Left colon (tissue), 2 donors: ENCODE measurements at regions not wholly inside any gene's neighbourhood (a gene's known extent, or its start where the extent isn't known, plus 50 kb on each side); places are given as distances from the start of the nearest gene placed in this dataset.
A peak's percentile ranks its signal among the peaks of the same experiment; 100 is the strongest.

Source experiments
- ATAC-seq: fragments of 200-7000 bp; cut with Tn5 transposase; one replicate; pipeline ENCODE4 v1.9.1; 2020; ENCODE audit warnings: mild to moderate bottlenecking, moderate library complexity
- DNase-seq, 2 donors: peaks; one replicate each; pipeline ENCODE4 v3.0.0-alpha.2; 2020
- intact Hi-C, 2 donors: fragments of 100-400 bp; cut with DNase I in 1 of 2; cut with micrococcal nuclease in 1 of 2; formaldehyde crosslinking; loops; one replicate each; pipeline versions ENCODE4 v1.11.2 to v1.14.0; 2022; cut with DNase I, micrococcal nuclease
- donor health status: DM: no; HTN: no; CAD: no.
- donor health status: DM: yes; HTN: yes; CAD: no.

DNA sequence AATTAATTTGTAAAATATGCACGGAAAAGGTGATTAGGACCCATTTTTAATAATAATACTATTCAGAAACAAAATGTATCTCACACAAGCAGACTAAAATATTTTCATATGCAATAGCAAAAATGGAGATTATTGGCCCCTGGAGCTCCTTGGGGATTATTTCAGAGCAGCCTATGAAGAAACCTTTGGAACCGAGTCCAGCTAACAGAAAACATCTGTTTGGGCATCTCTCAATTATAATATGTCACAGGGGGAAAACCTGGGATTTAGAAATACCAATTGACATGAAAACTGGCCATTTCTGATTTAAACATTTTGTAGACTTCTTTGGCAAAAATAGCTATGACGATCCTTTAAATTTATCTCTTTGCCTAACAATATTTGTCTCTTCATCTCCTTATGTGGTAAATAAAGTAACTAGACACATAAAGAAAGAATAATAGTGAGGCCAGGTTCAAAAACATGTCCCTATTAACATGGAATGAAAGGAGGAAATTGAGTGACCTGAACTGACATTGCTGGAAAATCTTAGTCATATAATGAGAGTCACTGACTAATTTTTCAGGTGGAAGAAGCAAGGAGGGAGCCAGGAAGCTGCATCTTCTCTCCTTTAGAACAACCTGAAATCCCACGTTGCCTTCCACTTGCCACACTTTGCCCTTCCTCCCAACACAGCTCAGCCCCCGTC is 199.0 kb downstream of the SOD2 start:
- ATAC-seq (no peak), DNase-seq (no peak)
- intact Hi-C loops = no loop called here

DNA sequence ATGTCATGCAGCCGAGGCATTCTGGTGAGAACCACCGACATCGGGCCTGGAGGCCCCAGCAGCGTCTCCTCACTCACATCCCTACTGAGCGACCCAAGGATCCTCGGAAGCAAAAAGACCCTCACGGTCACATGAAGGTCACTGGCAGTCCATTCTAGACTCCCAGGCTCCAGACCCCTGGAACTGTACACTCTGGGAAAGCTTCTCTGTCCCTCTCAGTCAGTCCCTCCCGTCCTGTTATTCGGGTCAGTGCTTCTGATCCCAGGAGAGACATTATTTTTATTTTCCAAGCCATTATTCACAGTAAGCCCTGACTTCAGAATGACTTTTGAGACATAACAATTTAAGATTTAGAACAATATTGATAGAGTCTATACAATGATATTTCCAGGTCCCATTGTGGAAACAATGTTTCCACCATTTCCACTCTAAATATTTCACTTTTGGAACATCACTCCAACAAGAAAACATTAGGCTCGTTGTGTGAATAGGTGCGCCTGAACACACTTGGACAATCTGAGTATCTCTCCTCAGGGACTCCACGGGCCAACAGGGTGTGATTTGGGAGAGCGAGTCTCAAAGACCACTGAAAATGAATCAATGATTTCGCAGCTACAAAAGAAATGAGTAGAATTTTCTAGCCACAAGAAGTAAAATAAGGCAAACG is 199.7 kb downstream of the SOD2 start:
- DNase-seq (no peak), ATAC-seq (no peak)
- intact Hi-C loops = no loop called here

DNA sequence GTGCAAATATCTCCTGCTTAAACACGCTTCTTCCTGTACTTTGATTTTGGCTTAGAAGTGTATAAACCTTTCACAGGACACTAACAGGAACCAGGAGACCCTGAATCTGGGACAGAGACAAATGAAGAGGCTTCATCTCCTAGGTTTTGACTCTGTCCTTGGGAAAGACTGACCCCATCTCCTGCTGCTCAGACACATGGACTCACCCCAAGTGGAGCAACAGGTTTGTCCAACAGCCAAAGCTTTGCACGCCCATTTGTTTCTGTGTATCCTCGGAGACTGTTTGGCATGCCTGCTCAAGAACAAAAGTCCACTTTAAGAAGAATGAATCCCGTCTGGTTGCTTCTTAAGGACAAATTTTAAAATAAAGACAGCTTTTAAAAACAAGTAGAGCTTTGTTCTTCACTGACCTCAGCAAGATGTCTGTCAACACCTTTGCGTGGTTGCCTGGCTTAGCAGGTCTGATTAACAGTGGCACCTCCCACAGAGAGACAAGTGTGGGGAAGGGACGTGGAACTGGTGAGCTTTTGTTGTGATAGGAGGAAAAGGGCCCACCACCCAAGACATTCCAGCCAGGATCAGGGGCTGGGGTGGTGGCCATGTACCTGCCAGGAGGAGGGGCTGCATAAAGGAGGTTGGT is 202.6 kb downstream of the SOD2 start:
- intact Hi-C loops = no loop called here
- peak in 1 of 2 donors; percentile 39 for DNase-seq
- no peak for ATAC-seq

DNA sequence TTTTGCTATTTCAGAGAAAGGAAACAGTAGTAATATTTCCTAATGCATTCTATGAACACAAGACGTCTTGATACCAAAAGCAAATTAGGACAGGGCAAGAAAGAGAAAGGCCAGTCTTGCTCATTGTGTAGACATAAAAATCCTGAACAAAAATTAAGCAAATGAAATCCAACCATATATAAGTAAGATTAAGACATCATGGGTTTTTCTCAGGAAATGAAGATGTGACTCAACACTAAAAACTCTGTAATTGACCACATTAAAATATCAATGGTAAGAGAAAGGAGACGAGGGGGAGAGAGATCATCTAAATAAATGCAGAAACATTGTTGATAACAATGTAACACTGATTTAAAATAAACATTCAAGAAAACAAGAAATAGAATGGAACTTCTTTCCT is 205.4 kb downstream of the SOD2 start:
- intact Hi-C loops = no loop called here
- no peak for ATAC-seq
- DNase-seq = no peak

DNA sequence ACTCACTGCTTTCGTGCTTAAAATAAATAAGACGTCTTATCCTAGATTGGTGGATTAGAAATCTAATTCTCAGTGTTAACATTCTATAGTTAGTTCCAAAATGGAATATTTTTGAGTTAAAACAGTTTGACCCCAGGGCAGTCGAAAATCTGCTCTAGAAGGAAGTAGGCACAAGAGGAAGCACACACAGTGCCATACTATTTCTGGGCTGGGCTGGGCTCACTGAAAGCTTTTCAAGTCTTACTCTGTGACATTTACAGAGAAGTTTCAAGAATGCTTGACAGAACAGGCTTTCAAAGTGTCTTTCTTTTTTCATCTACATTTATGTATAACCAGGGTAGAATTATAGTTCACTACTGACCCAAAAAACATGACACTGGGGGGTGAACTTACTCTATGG is 209.8 kb downstream of the SOD2 start:
- ATAC-seq = no peak
- no peak for DNase-seq
- intact Hi-C loops = no loop called here

DNA sequence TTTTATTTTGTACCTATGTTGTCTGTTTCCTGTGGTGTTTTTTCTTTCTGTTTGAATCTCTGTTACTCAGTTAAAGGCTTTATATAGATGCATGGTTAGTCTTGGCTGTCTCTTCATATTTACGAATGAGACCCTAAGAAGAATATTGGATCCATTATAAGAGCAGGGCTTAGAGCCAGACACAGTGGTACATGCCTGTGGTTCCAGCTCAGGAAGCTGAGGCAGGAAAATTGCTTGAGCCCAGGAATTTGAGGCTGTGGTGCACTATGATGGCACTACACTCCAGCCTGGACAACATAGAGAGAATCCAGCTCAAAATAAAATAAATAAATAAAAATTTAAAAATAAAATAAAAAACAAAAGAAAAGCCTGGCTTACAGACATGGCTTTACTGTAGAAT is 211.1 kb downstream of the SOD2 start:
- ATAC-seq (no peak), DNase-seq (no peak)
- intact Hi-C loops = no loop called here

DNA sequence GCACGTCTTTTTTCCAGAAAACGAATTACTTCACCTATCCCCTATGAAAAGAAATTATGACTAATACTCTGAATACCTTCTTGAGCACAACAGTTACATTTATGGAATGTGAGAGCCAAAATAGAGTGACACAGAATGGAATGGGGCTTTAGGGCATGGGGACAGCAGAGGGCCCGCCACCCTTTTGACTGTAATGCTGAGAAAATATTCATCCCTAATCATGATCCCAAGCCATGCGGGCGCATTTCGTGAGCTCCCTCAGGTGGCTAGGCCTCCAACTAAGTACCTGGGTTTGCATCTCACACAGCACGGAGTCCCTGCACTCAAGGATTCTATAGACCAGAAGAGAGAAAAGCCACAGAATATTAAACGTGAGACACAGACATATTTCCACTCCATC is 212.6 kb downstream of the SOD2 start:
- DNase-seq (no peak), ATAC-seq (no peak)
- intact Hi-C loops = no loop called here

DNA sequence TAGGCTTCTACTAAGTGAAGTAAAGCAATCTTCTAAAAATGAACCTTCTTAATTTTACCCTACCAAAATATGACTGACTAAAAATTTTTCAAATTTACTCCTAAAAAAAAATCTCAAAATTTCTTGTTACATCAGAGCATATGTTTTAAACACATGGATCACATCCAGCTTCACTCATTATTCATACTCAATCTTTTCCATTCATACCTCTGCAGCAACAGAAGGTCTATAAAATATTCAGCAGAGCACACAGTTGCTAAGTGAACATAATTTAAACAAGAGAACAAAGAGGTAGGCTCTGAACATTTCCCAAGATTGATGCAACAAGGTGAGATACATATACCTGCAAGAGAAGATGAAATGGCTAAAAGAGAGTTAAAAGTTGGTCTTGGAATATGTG is 213.9 kb downstream of the SOD2 start:
- ATAC-seq = no peak
- intact Hi-C loops = no loop called here
- no peak for DNase-seq

DNA sequence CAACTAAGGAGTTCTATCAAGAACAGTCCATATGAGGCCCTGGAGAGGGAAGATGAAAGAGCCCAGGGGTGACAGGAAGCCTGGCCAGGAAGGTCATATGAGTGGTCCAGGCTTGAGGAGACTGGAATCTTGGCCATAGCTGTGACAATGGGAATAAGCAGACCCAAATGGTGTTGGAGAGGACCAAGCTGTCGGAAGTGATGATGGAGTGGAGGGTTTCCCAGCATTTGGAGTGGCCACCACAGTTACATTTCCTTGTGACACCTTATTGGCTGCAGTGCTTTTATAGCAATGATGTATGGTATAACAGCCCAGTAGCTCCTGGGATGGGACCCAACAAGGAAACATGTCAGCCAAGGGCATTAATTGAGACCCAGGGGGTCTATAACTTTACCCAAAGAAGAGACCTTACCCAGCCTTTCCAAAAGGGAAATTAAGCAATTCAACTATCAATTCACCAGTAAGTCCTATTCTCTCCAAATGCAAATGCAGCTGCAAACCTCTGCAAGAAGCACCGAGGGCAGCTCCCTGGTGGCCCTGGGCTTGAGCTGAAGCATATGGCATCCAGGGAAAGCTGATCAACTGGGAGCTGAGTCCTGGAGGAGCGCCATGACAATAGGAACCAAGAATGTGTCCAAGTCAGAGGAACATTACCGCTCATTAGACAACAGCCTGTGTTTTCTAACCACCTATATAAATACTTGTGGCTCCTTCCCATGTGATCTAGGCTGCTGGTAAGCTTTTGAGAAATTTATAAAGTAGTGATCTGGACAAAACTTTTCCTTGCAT is 219.4 kb downstream of the SOD2 start:
- intact Hi-C loops = no loop called here
- ATAC-seq = no peak
- no peak for DNase-seq

DNA sequence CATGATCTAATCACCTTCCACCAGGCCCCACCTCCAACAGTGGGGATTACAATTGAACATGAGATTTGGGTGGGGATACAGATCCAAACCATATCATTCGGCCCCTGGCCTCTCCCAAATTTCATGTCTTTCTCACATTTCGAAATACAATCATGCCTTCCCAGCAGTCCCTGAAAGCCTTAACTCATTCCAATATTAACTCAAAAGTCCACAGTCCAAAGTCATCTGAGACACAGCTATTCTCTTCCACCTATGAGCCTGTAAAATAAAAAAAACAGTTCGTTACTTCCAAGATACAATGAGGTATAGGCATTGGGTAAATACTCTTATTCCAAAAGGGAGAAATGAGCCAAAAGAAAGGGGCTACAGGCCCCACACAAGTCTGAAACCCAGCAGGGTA is 222.6 kb downstream of the SOD2 start:
- intact Hi-C loops = no loop called here
- DNase-seq = no peak
- ATAC-seq = no peak

DNA sequence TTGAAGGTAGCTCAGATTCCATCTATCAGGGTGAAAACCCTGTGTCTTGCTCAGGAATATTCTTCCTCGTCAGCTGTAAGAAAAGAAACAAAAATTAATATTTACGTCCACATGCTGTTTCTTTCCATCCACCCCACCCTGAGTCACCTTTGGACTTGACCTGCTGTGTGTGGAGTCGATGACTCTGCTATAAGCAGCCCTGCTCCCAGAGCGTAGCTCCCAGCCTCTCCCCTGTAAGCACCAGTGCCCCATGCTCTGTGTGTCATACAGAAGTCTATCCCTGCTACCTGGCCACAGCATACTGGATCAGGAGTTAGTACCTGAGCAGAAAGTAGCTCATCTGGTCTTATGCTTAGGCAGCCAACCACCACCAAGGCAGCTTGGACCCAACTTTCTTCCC is 223.6 kb downstream of the SOD2 start:
- DNase-seq = no peak
- ATAC-seq = peak; percentile 60
- intact Hi-C loops = no loop called here

DNA sequence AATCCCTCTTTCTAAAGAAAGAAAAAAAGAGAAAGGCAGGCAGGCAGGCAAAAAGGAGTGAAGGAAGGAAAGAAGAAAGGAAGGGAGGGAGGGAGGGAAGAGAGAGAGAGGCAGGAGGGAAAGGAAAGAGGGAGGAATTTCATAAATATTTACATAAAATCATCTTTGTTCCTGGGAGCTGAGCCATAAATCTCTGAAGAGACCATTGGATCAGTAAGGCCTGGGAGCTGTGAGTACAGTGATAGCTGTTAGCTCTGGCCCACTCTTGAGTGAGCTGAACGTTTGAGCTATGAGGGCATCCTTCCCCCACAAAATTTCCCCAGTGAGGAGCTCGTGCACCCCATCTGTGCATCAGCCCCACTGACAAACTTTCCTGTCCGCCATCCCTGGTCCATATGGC is 224.0 kb downstream of the SOD2 start:
- intact Hi-C loops = no loop called here
- no peak for DNase-seq
- ATAC-seq = no peak

DNA sequence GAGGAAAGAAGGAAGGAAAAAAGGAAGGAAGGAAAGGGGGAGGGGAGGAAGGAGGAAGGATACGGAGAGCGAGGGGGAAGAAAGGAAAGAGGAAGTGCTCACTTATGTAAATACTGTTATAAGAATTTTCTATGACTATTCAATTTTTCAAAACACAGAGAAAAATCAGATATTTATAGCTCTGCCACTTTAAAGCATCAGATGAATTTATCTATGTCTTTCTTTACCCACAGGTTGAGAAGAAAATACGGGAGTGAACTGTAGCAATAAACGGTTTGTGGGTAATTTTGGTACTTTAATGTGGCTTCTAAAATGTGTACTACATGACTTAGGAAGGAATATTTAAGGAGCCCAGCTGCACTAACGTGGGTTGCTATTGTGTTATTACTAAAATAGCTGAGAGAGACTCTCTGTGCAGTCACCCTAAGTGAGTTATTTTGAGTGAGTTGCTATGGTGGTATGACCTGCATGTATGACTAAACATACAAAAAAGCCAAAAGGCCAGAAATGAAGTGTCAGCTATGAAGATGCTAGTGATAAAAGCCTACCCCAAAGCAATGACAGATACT is 225.5 kb downstream of the SOD2 start:
- intact Hi-C loops = no loop called here
- DNase-seq (no peak), ATAC-seq (no peak)

DNA sequence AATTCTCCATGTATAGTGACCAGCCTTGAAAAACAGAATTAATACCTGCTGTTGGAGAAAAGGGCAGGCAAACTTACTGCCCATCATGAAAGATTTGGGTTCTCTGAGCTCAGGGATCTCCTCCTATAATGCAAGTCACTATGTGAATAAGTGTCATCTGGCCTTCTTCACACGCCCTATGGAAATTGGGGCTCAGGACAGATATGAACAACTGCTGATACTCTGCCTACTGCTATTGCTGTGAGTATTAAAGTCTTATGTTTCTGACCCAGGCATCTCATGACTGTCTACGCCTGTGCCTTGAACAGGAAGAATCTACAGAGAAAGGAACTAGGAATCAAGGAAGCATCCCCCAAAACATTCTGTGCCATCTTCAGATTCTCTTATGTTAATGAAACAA is 226.1 kb downstream of the SOD2 start:
- intact Hi-C loops = no loop called here
- DNase-seq (no peak), ATAC-seq (no peak)

DNA sequence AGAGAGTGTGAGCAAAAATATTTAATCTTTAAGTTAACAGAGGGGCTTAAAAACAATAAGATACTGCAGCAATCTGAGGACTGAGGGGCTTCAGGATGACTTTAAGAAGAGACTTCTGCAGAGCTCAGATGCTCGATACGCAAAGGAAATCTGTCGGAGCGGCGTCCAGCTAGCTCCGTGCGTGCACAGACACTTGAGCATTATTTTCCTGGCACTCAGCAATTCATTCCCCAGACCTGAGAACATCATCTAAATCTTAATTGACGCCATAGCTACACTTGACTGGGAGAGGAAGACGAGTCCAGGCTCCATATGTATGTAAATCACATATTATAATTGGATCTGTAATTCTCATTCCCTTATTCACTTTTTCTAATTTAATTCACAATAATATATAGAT is 228.2 kb downstream of the SOD2 start:
- ATAC-seq = no peak
- intact Hi-C loops = no loop called here
- DNase-seq = no peak

DNA sequence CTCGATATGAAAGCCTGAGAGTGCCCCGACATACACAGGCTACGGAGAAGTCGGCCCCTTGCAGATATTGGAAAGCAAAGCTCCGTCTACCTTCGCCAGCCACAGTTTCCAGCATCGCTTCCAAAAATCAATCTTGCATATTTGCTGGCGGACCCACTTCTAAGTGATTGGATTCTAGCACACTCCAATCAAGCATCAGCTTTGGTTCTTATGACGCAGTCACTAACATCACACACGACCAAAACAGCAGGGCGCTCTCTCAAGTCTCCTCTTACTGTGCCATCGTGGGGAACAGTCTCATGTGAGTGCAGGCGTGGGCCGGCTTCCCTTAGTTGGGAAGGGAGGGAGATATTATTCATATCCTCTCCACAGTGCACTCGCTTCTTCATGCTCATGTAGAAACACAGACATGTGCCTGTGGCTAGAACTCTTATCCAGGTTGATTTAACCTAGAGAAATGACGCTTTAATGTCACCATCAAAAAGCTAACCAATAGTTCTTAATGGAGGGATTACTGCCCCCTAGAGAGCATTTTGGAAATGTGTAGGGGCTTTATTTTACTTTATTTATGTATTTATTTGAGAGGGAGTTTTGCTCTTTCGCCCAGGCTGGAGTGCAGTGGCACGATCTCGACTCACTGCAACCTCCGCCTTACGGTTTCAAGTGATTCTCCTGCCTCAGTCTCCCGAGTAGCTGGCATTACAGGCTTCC is 229.8 kb downstream of the SOD2 start:
- intact Hi-C loops = no loop called here
- ATAC-seq (no peak), DNase-seq (no peak)

DNA sequence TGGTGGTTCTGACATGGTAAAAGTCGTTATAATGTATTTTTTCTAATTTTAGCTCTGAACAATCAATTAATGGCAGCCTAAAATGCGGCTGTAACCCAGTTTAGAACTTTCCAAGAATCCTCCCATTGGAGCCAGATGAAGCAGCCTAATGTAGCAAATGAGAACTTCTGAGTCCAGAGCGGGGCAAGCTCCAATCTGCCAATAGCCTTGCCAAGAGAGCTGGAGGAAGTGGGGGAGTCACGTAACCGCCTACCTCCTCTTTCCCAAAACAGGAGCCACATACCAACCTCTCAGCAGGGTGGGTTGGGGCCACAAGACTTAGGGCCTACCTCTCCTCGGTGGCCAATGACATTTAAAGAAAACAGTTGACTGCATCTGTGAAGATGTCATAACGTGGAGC is 230.6 kb downstream of the SOD2 start:
- DNase-seq (no peak), ATAC-seq (no peak)
- intact Hi-C loops = no loop called here

DNA sequence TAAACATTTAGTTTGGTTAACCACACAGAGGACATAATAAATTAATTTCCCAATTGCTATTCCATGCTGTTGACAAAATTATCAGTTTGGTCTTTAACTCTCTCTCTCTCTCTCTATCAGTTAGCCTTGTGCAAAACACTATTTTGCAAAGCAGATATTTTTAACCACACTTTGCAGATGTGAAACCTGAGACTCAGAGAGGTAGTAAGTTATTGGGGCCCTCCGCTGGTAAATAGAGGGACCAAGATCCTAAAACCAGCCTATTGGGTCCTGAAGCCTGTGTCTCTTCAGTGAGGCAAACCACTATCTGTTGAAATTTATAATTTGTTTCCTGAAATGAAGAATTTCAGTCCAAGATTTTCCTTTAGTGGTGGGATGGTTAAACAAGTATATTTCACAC is 231.0 kb downstream of the SOD2 start:
- intact Hi-C loops = no loop called here
- DNase-seq (no peak), ATAC-seq (no peak)

DNA sequence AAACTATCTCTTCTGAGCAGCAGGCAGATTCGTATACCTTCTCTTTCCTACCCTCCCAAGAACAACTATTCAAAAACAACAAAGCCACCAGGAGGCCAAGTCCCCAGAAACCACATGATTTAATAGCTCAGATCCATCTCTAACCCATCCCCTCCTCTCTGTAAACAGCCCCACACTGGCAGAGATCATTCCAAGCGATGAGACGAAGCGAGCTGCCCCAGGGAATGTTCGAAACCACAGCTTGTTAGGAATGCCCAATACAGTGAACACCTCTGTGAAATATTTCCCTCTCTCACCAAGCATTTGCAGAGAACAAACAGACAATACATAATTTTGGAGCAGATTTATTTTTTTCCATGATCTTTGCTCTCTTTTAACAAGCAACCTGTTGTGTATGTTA is 231.8 kb downstream of the SOD2 start:
- intact Hi-C loops = no loop called here
- DNase-seq (no peak), ATAC-seq (no peak)
